T-cell (primary cell): ENCODE measurements at regions not wholly inside any gene's neighbourhood (a gene's known extent, or its start where the extent isn't known, plus 50 kb on each side); places are given as distances from the start of the nearest gene placed in this dataset.
"Not testable (repeated sequence)": the region's sequence is repeated elsewhere in the genome, so short reads cannot be mapped to it uniquely, and the experiment has no call there.

Experiments
- ATAC-seq, 4 experiments: fragments of 200-7000 bp in 3 of 4; fragments of 150-1000 bp in 1 of 4; cut with Tn5 transposase; replicated peaks in 1 of 4; 1 replicate in 3 of 4; 2 replicates in 1 of 4; pipeline ENCODE4 v1.10.0; 2021; ENCODE audit warnings: moderate library complexity in 3 of 4, mild to moderate bottlenecking in 2 of 4, moderate number of reproducible peaks in 1 of 4
- CTCF ChIA-PET, 2 donors: fragments of 300-600 bp; sonication (Branson Sonifier 250); formaldehyde crosslinking; loops; one replicate each; lab custom pipeline; 2022; ENCODE audit warnings: antibody characterized with exemption in 2 of 2; lab: Charles Lee
- POLR2A ChIA-PET, 2 donors: fragments of 300-600 bp; sonication (Branson Sonifier 250); formaldehyde crosslinking; loops; one replicate each; lab custom pipeline; 2022; ENCODE audit warnings: antibody characterized with exemption in 2 of 2; lab: Charles Lee
- DNase-seq, 35 experiments: peaks; one replicate each; pipeline versions ENCODE4 v3.0.0 to v3.0.0-alpha.2; 2013 to 2023
- H3K27ac ChIP-seq: one replicate; pipeline ENCODE4 v1.5.1; 2013; ENCODE audit warnings: low read length
- H3K27me3 ChIP-seq, 2 experiments: replicated peaks in 1 of 2; 1 replicate in 1 of 2; 2 replicates in 1 of 2; pipeline versions ENCODE4 v1.6.1 to v1.7.0; 2013; ENCODE audit warnings: low read length in 1 of 2, mixed read lengths in 1 of 2; ENCODE audit not compliant: control insufficient read depth in 2 of 2, insufficient read depth in 2 of 2; ENCODE audit errors: extremely low read depth in 1 of 2
- H3K36me3 ChIP-seq, 2 donors: 1 replicate in 1 of 2; 2 replicates in 1 of 2; pipeline versions ENCODE4 v1.6.1 to v1.7.0; 2013; ENCODE audit warnings: low read length in 1 of 2; ENCODE audit not compliant: control insufficient read depth in 2 of 2, insufficient read depth in 1 of 2; ENCODE audit errors: extremely low read depth in 1 of 2
- H3K4me1 ChIP-seq, 2 experiments: 1 replicate in 1 of 2; 2 replicates in 1 of 2; pipeline versions ENCODE4 v1.6.1 to v1.7.0; 2013; ENCODE audit warnings: low read length in 2 of 2, mixed read lengths in 1 of 2; ENCODE audit not compliant: insufficient read depth in 2 of 2, control insufficient read depth in 1 of 2; ENCODE audit errors: extremely low read depth in 1 of 2
- H3K4me3 ChIP-seq, 2 donors: 1 replicate in 1 of 2; 2 replicates in 1 of 2; pipeline versions ENCODE4 v1.5.1 to v1.7.0; 2013; ENCODE audit warnings: mild to moderate bottlenecking in 2 of 2, low read length in 1 of 2, moderate library complexity in 1 of 2; ENCODE audit not compliant: control insufficient read depth in 1 of 2; ENCODE audit errors: extremely low read depth in 1 of 2
- H3K9me3 ChIP-seq: 2 replicates; pipeline ENCODE4 v1.7.0; 2013
- H3K27ac Mint-ChIP-seq, 2 donors: one replicate each; pipeline ENCODE4 v1.8.0; 2020 to 2021; ENCODE audit warnings: mild to moderate bottlenecking in 2 of 2, mixed read lengths in 2 of 2
- H3K27me3 Mint-ChIP-seq, 2 donors: one replicate each; pipeline ENCODE4 v1.8.0; 2021 to 2022; ENCODE audit warnings: mixed read lengths in 2 of 2
- H3K36me3 Mint-ChIP-seq: one replicate; pipeline ENCODE4 v1.8.0; 2021; ENCODE audit warnings: mixed read lengths
- H3K4me1 Mint-ChIP-seq, 3 donors: one replicate each; pipeline ENCODE4 v1.8.0; 2020 to 2022; ENCODE audit warnings: mixed read lengths in 3 of 3, mild to moderate bottlenecking in 1 of 3
- H3K4me3 Mint-ChIP-seq, 3 donors: one replicate each; pipeline ENCODE4 v1.8.0; 2020 to 2022; ENCODE audit warnings: mild to moderate bottlenecking in 3 of 3, mixed read lengths in 3 of 3, moderate library complexity in 3 of 3
- H3K9me3 Mint-ChIP-seq, 3 donors: one replicate each; pipeline ENCODE4 v1.8.0; 2020 to 2022; ENCODE audit warnings: mixed read lengths in 3 of 3
- WGBS: methylation state at CpG from one replicate; pipeline ENCODE4 v1.1.5; 2013; ENCODE audit warnings: missing lambda C conversion rate; ENCODE audit not compliant: insufficient coverage; 5-methylcytosine and 5-hydroxymethylcytosine counted together

GRCh38 chr1:182253319-182253860, 138.2 kb downstream of the GLUL start:
- ATAC-seq: no peak
- H3K27me3 ChIP-seq: no peaks in the 10 kb centered on the region
- no peak for DNase-seq
- no peak overlapping the region for H3K4me3 ChIP-seq
- ChIA-PET CTCF (no interaction called here), POLR2A (no interaction called here)
- Mint-ChIP-seq H3K27ac (no peak overlapping the region), H3K27me3 (no peaks in the 10 kb centered on the region), H3K4me3 (no peak overlapping the region), H3K9me3 (no peaks in the 10 kb centered on the region), H3K4me1 (peaks cover 8 to 23% (median 8%) of the 10 kb centered on the region in 3 donors), H3K36me3 (no peaks in the 10 kb centered on the region)
- H3K27ac ChIP-seq: no peak overlapping the region
- 91% methylated on average over 6 of the region's 7 CpGs for WGBS
- peaks cover 0 to 5% of the 10 kb centered on the region in 2 experiments for H3K4me1 ChIP-seq
- no peaks in the 10 kb centered on the region for H3K36me3 ChIP-seq
- H3K9me3 ChIP-seq: no peaks in the 10 kb centered on the region

GRCh38 chr1:182251561-182251960, 140.0 kb downstream of the GLUL start:
- ATAC-seq: no peak
- H3K27me3 Mint-ChIP-seq: no peaks in the 10 kb centered on the region
- H3K27me3 ChIP-seq: no peaks in the 10 kb centered on the region
- no peak for DNase-seq
- H3K9me3 Mint-ChIP-seq: no peaks in the 10 kb centered on the region
- H3K36me3 ChIP-seq: no peaks in the 10 kb centered on the region
- H3K4me1 ChIP-seq: peaks cover 0 to 2% of the 10 kb centered on the region in 2 experiments
- no peak overlapping the region for H3K4me3 ChIP-seq
- POLR2A ChIA-PET: no interaction called here
- no peak overlapping the region for H3K27ac Mint-ChIP-seq
- no peak overlapping the region for H3K4me3 Mint-ChIP-seq
- H3K9me3 ChIP-seq: no peaks in the 10 kb centered on the region
- H3K36me3 Mint-ChIP-seq: no peaks in the 10 kb centered on the region
- H3K4me1 Mint-ChIP-seq: peaks cover 0 to 14% (median 8%) of the 10 kb centered on the region in 3 donors
- no CpG with 5 or more reads among the region's 1 CpG for whole genome bisulfite sequencing
- CTCF ChIA-PET: no interaction called here
- H3K27ac ChIP-seq: no peak overlapping the region

GRCh38 chr1:182249201-182249676, 142.4 kb downstream of the GLUL start:
- ChIA-PET POLR2A (no interaction called here), CTCF (no interaction called here)
- peaks cover 0 to 3% of the 10 kb centered on the region in 2 experiments for H3K27me3 ChIP-seq
- 40% methylated on average over 12 of the region's 15 CpGs for WGBS
- ATAC-seq: no peak
- Mint-ChIP-seq H3K4me1 (peaks cover 0 to 14% (median 8%) of the 10 kb centered on the region in 3 donors), H3K9me3 (no peaks in the 10 kb centered on the region), H3K4me3 (no peak overlapping the region), H3K27me3 (peaks cover 0 to 3% of the 10 kb centered on the region in 2 donors), H3K36me3 (no peaks in the 10 kb centered on the region), H3K27ac (no peak overlapping the region)
- no peaks in the 10 kb centered on the region for H3K36me3 ChIP-seq
- H3K9me3 ChIP-seq: no peaks in the 10 kb centered on the region
- no peak overlapping the region for H3K27ac ChIP-seq
- no peak for DNase-seq
- peaks cover 0 to 2% of the 10 kb centered on the region in 2 experiments for H3K4me1 ChIP-seq
- H3K4me3 ChIP-seq: no peak overlapping the region

GRCh38 chr1:182248721-182249120, 142.9 kb downstream of the GLUL start:
- Histone ChIP-seq H3K27me3 (peaks cover 0 to 6% of the 10 kb centered on the region in 2 experiments), H3K4me3 (no peak overlapping the region), H3K27ac (no peak overlapping the region), H3K9me3 (no peaks in the 10 kb centered on the region), H3K4me1 (peaks cover 0 to 2% of the 10 kb centered on the region in 2 experiments), H3K36me3 (no peaks in the 10 kb centered on the region)
- POLR2A ChIA-PET: no interaction called here
- ATAC-seq: no peak
- Mint-ChIP-seq H3K4me1 (peaks cover 0 to 14% (median 8%) of the 10 kb centered on the region in 3 donors), H3K36me3 (no peaks in the 10 kb centered on the region), H3K27me3 (peaks cover 0 to 3% of the 10 kb centered on the region in 2 donors), H3K27ac (no peak overlapping the region), H3K4me3 (no peak overlapping the region), H3K9me3 (no peaks in the 10 kb centered on the region)
- no peak for DNase-seq
- WGBS: no CpG with 5 or more reads among the region's 5 CpGs
- CTCF ChIA-PET: interaction anchor here in 1 of 2 donors (0.6 kb wide), 1 partner anchor 355 kb away, joined by 3 read pairs; no protein-coding TSS in a partner anchor

GRCh38 chr1:182247813-182248212, 143.8 kb downstream of the GLUL start:
- ATAC-seq, H3K4me3 ChIP-seq, H3K36me3 ChIP-seq, DNase-seq, H3K27me3 Mint-ChIP-seq, H3K36me3 Mint-ChIP-seq, H3K9me3 ChIP-seq, H3K9me3 Mint-ChIP-seq, H3K27ac ChIP-seq, H3K27me3 ChIP-seq, H3K4me3 Mint-ChIP-seq, POLR2A ChIA-PET, H3K4me1 ChIP-seq, H3K27ac Mint-ChIP-seq: not testable (repeated sequence)
- peaks cover 0 to 14% (median 8%) of the 10 kb centered on the region in 3 donors for H3K4me1 Mint-ChIP-seq
- WGBS: no CpG with 5 or more reads among the region's 2 CpGs
- CTCF ChIA-PET: interaction anchor here (0.6 to 0.7 kb wide), 2 partner anchors 149 to 1345 kb away, joined by 3 read pairs; no protein-coding TSS in a partner anchor

- H3K4me3 ChIP-seq: no peak overlapping the region
- peaks cover 0 to 14% (median 8%) of the 10 kb centered on the region in 3 donors for H3K4me1 Mint-ChIP-seq
- peaks cover 0 to 2% of the 10 kb centered on the region in 2 experiments for H3K4me1 ChIP-seq
- WGBS: 100% methylated on average over 2 of the region's 5 CpGs
- no peak overlapping the region for H3K27ac ChIP-seq
- H3K9me3 Mint-ChIP-seq: no peaks in the 10 kb centered on the region
- no peaks in the 10 kb centered on the region for H3K36me3 ChIP-seq
- peaks cover 0 to 7% of the 10 kb centered on the region in 2 donors for H3K27me3 Mint-ChIP-seq
- peaks cover 0 to 6% of the 10 kb centered on the region in 2 experiments for H3K27me3 ChIP-seq
- CTCF ChIA-PET: interaction anchor here in 1 of 2 donors (0.7 kb wide), 1 partner anchor 150 kb away, joined by 3 read pairs; no protein-coding TSS in a partner anchor
- no peaks in the 10 kb centered on the region for H3K9me3 ChIP-seq
- no peaks in the 10 kb centered on the region for H3K36me3 Mint-ChIP-seq
- no peak overlapping the region for H3K4me3 Mint-ChIP-seq
- POLR2A ChIA-PET: no interaction called here
- DNase-seq: no peak
- no peak overlapping the region for H3K27ac Mint-ChIP-seq
- no peak for ATAC-seq
Measured at GRCh38 chr1:182246783-182247182, 144.8 kb downstream of the GLUL start.
